ENCODE measurements at regions not wholly inside any gene's neighbourhood (a gene's known extent, or its start where the extent isn't known, plus 50 kb on each side); places are given as distances from the start of the nearest gene placed in this dataset.

DNA sequence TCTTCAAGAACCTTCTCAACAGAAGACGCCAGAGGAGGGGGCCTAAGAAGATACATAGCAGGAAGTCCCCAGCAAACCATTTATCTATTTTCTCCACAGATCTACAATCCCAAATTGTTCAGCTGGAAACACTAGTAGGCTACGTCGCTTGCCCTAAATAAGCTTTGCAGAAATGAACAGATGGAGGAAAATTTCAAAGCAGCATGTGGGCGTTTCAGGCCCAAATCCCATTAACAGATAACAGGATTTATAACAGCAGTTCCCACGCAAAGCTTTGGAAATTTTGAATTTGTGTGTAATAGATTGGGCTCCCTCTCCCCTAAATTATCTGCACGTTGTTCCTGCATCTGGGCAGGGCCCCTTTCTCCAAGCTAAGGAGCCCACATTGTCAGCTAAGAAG, 60.6 kb upstream of the FRMD4A start:
- Mint-ChIP-seq H3K4me1 (peaks cover 36% of the 10 kb centered on the region), H3K27me3 (peaks cover 24% of the 10 kb centered on the region), H3K9me3 (peaks cover 25% of the 10 kb centered on the region), H3K27ac (peak overlapping the region; percentile 86), H3K4me3 (no peak overlapping the region), H3K36me3 (ENCODE audit: low read depth) (peaks cover 11% of the 10 kb centered on the region)
- ATAC-seq (no peak), DNase-seq (no peak)

DNA sequence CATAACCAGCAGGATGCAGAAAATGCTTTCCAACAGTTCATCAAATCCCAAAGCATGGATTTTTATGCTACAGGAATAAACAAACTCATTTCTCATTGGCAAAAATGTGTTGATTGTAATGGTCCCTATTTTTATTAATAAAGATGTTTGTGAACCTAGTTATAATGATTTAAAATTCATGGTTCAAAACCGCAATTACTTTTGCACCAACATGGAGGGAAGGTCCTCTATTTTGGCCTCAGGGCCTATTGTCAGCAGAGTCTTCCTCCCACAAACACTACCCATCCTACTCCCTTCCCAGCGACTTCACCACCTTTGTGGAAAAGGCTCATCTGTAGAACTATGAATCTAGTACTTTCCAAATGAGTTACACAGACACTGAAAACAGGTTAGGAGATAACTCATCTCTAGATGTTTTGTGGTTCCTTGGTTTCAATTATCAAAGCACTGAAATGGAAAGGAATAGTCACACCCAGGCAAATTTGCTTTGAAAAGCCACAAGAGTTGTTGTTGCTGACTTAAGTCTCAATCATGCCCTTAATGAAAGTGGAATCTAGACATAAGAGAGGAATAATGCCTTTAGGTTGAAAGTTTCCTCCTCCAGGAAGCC, 59.4 kb upstream of the FRMD4A start:
- peak; percentile 26 for DNase-seq
- no peak overlapping the region for H3K4me3 Mint-ChIP-seq
- peak overlapping the region; percentile 86 for H3K27ac Mint-ChIP-seq
- peaks cover 25% of the 10 kb centered on the region for H3K9me3 Mint-ChIP-seq
- peaks cover 21% of the 10 kb centered on the region for H3K27me3 Mint-ChIP-seq
- peak; percentile 88 for ATAC-seq
- H3K4me1 Mint-ChIP-seq, result peaks cover 49% of the 10 kb centered on the region
- H3K36me3 Mint-ChIP-seq (ENCODE audit: low read depth), result peaks cover 11% of the 10 kb centered on the region

- Mint-ChIP-seq H3K4me1 (peaks cover 79% of the 10 kb centered on the region), H3K27ac (peak overlapping the region; percentile 54)
- peak; percentile 48 for DNase-seq
Observed at GRCh38 chr10:14385596-14386593, 55.2 kb upstream of the FRMD4A start.

GRCh38 chr10:14384915-14385314, 54.2 kb upstream of the FRMD4A start:
- H3K27ac Mint-ChIP-seq, result no peak overlapping the region

More at GRCh38 chr10:14385596-14386593, 55.2 kb upstream of the FRMD4A start:
- peaks cover 23% of the 10 kb centered on the region for H3K27me3 Mint-ChIP-seq
- no peak overlapping the region for H3K4me3 Mint-ChIP-seq
- H3K9me3 Mint-ChIP-seq, result peaks cover 21% of the 10 kb centered on the region
- peak; percentile 87 for ATAC-seq
- peaks cover 11% of the 10 kb centered on the region for H3K36me3 Mint-ChIP-seq (ENCODE audit: low read depth)

DNA sequence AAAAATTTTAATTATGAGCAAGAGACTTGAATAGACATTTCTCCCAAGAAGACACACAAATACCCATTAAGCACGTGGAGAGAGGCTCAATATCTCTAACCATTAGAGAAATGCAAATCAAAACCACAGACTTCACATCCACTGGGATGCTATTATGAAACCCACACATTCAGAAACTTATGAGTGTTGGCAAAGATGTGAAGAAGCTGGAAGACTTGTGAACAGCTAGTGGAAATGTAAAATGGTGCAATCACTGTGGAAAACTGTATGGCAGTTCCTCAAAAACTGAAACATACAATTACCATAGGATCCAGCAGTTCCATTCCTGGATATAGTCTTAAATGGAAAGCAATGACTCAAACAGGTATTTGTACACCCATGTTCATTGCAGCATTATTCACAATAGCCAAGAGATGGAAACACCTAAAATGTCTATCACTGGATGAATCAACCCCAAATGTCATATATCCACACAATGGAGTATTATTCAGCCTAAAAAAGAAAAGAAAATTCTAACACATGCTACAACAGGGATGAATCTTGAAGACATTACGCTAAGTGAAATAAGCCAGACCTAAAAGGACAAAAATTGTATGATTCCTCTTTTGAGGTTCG, 53.5 kb upstream of the FRMD4A start:
- peaks cover 27% of the 10 kb centered on the region for H3K27me3 Mint-ChIP-seq

More at GRCh38 chr10:14384915-14385314, 54.2 kb upstream of the FRMD4A start:
- Mint-ChIP-seq H3K4me3 (no peak overlapping the region), H3K9me3 (peaks cover 13% of the 10 kb centered on the region), H3K36me3 (ENCODE audit: low read depth) (peaks cover 4% of the 10 kb centered on the region), H3K4me1 (peaks cover 70% of the 10 kb centered on the region), H3K27me3 (peaks cover 23% of the 10 kb centered on the region)
- no peak for DNase-seq
- no peak for ATAC-seq

GRCh38 chr10:14383266-14383665, 52.5 kb upstream of the FRMD4A start:
- no peak overlapping the region for H3K27ac Mint-ChIP-seq
- H3K4me1 Mint-ChIP-seq, result peaks cover 61% of the 10 kb centered on the region
- DNase-seq (no peak), ATAC-seq (no peak)
- no peak overlapping the region for H3K4me3 Mint-ChIP-seq
- peaks cover 2% of the 10 kb centered on the region for H3K9me3 Mint-ChIP-seq
- H3K36me3 Mint-ChIP-seq (ENCODE audit: low read depth), result no peaks in the 10 kb centered on the region
- peaks cover 31% of the 10 kb centered on the region for H3K27me3 Mint-ChIP-seq

More for the DNA sequence above, 53.5 kb upstream of the FRMD4A start:
- DNase-seq (no peak), ATAC-seq (no peak)
- Mint-ChIP-seq H3K36me3 (ENCODE audit: low read depth) (peaks cover 2% of the 10 kb centered on the region), H3K4me3 (no peak overlapping the region), H3K27ac (no peak overlapping the region), H3K9me3 (peaks cover 9% of the 10 kb centered on the region), H3K4me1 (peaks cover 63% of the 10 kb centered on the region)

DNA sequence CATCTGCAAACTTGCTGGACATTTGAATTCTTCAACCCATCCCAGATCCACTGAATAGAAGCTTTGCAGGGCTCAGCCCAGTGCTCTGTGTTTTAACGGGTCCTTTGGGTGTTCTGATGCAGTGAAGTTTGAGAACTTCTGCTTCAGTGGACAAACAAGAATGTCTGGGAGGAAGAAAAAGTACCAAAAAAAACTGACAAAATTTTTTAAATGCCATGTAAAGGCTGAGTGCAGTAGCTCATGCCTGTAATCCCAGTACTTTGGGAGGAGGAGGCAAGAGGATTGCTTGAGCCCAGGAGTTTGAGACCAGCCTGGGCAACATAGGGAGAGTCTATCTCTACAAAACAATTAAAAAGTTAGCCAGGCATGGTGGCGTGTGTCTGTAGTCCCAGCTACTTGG, 51.8 kb upstream of the FRMD4A start:
- Mint-ChIP-seq H3K4me3 (no peak overlapping the region), H3K9me3 (no peaks in the 10 kb centered on the region), H3K27ac (no peak overlapping the region), H3K4me1 (peaks cover 61% of the 10 kb centered on the region), H3K36me3 (ENCODE audit: low read depth) (no peaks in the 10 kb centered on the region), H3K27me3 (peaks cover 26% of the 10 kb centered on the region)
- DNase-seq (no peak), ATAC-seq (no peak)

GRCh38 chr10:14382022-14382421, 51.3 kb upstream of the FRMD4A start:
- DNase-seq (peak; percentile 19), ATAC-seq (peak; percentile 53)
- H3K27ac Mint-ChIP-seq, result no peak overlapping the region
- no peaks in the 10 kb centered on the region for H3K9me3 Mint-ChIP-seq
- H3K36me3 Mint-ChIP-seq (ENCODE audit: low read depth), result no peaks in the 10 kb centered on the region
- H3K27me3 Mint-ChIP-seq, result peaks cover 26% of the 10 kb centered on the region
- H3K4me1 Mint-ChIP-seq, result peaks cover 61% of the 10 kb centered on the region
- no peak overlapping the region for H3K4me3 Mint-ChIP-seq

DNA sequence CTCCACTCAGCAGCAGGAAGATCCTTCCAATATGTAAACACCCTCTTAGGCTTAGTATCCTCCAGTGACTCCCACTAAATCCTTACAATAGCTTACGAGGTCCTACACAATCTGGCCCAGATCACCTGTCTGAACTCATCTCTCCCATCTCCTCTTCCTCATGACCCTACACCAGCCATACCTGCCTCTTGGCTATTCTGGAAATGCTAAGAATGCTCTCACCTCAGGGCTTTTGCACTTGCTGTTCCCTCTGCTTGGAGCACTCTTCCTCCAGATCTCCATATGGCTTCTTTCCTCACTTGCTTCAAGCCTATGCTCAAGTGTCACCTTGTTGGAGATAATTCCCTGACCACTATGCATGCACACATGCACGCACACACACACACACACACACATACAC, 50.8 kb upstream of the FRMD4A start:
- Mint-ChIP-seq H3K27ac (no peak overlapping the region), H3K9me3 (no peaks in the 10 kb centered on the region), H3K4me1 (peaks cover 56% of the 10 kb centered on the region), H3K36me3 (ENCODE audit: low read depth) (no peaks in the 10 kb centered on the region), H3K4me3 (no peak overlapping the region), H3K27me3 (peaks cover 26% of the 10 kb centered on the region)
- no peak for DNase-seq
- no peak for ATAC-seq

DNA sequence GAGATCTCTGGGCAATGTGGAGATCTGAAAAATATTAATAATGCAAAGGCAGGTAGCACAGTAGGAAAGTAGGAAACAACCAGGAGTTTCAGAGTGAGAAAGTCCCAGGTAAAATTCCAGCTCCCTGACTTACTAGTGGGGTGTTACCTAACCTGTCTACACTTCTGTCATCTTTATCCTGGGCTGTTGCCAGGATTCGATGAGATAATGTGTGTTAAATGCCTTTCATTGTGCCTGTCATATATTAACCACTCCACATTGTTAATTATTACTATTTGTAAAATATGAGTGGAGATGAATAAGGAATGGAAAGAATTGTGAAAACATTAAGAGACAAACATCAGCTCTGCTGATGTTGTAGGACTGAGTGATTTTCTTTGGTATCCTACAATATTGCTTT, 50.0 kb upstream of the FRMD4A start:
- DNase-seq (no peak), ATAC-seq (no peak)
- Mint-ChIP-seq H3K4me3 (no peak overlapping the region), H3K27me3 (peaks cover 26% of the 10 kb centered on the region), H3K4me1 (peaks cover 49% of the 10 kb centered on the region), H3K27ac (no peak overlapping the region), H3K36me3 (ENCODE audit: low read depth) (no peaks in the 10 kb centered on the region), H3K9me3 (no peaks in the 10 kb centered on the region)

Measured in activated naive CD8-positive, alpha-beta T cell treated with anti-CD3 and anti-CD28 coated beads, Interleukin-2, amount 50 U/mL, for 24 hours (primary cell).